HG03097 (cell line): ENCODE measurements at regions not wholly inside any gene's neighbourhood (a gene's known extent, or its start where the extent isn't known, plus 50 kb on each side); places are given as distances from the start of the nearest gene placed in this dataset.

ENCODE experiments used
- ATAC-seq: cut with Tn5 transposase; IDR thresholded peaks from one replicate; pipeline ENCODE4 v1.9.1; 2021; ENCODE audit not compliant: unreplicated experiment, low FRiP score

DNA sequence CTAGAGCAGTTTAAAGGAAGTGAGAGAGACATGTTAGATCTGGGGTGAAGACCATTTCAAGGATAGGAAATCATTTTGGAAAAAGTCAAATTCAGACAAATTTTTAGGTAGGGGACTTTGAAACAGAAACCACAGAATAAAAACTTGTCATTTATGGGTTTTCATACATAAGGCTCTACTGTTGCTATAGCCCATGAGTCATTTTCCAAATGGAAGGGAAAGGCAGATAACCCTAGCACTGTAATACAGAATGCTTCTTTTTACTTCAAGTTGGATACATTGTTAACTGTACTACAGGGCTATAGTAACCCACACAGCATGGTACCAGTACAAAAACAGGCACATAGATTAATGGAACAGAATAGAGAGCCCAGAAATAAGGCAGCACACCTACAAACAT, 455.4 kb downstream of the EBF1 start:
- ATAC-seq = no peak

- ATAC-seq = no peak
Measured at GRCh38 chr5:158643840-158644239, 455.9 kb downstream of the EBF1 start.

- no peak for ATAC-seq
Measured at GRCh38 chr5:158642879-158643278, 456.8 kb downstream of the EBF1 start.

- no peak for ATAC-seq
Measured at GRCh38 chr5:158641016-158641415, 458.7 kb downstream of the EBF1 start.

- no peak for ATAC-seq
Measured at GRCh38 chr5:158640593-158640980, 459.1 kb downstream of the EBF1 start.

GRCh38 chr5:158639881-158640592, 459.7 kb downstream of the EBF1 start:
- no peak for ATAC-seq

DNA sequence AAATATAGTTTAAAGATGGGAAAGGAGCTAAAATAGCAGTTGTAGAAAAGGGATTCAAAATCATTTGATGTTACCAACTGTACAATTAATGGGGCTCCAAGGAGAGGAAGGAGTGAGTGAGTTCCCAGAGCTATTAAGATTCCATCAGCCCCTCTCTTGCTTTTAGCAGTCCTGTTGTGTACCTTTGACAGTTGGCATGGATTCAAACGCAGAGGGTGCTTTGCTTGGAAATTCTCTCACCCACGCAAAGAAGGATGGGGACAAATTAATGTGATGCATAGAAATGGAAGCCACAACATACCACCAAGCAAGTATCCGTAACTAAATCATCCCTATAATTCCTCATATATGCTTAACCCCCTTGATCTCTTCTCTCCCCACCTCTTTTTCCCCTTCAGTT, 461.3 kb downstream of the EBF1 start:
- ATAC-seq = no peak

DNA sequence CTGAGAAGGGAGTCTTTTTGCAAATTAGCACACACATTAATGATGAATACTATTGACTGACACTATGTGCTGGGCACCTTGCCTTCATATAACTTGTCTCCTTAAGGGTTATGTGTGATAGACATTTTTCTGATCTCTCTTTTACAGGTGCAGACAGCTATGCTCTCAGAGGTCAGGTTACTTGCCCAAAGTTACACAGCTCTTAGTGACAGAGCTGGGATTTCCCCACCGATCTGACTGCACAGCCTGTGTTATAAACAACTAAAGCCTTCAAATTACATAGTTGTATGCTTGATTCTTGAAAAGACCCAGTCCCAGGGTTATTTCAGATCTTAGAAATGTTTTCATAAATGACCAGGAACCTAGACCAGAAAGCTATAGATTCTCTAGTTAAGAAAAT, 462.7 kb downstream of the EBF1 start:
- ATAC-seq = no peak

DNA sequence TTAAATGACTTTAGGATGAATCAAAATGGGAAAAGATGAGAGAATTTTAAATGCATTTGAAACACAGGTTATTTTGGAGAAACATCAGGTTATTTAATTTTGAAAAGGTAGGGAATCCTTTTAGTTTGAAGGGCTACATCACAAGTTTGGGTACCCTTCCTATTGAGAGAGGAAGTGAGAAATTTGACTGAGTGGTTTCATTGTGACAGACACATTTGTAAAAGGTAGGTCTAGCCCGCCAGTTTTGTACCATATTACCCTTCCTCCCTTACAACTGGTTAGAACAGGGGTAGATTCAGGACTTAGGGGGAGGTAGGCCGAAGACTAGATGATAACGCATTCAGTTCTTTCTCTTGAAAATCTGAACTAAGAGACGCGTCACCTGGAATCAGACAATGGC, 464.2 kb downstream of the EBF1 start:
- no peak for ATAC-seq

- no peak for ATAC-seq
Measured at GRCh38 chr5:158634714-158635113, 465.0 kb downstream of the EBF1 start.

GRCh38 chr5:158629591-158630312, 470.0 kb downstream of the EBF1 start:
- ATAC-seq = no peak

- ATAC-seq = no peak
Measured at GRCh38 chr5:158626718-158627117, 473.0 kb downstream of the EBF1 start.

GRCh38 chr5:158623971-158624370, 475.7 kb downstream of the EBF1 start:
- no peak for ATAC-seq

DNA sequence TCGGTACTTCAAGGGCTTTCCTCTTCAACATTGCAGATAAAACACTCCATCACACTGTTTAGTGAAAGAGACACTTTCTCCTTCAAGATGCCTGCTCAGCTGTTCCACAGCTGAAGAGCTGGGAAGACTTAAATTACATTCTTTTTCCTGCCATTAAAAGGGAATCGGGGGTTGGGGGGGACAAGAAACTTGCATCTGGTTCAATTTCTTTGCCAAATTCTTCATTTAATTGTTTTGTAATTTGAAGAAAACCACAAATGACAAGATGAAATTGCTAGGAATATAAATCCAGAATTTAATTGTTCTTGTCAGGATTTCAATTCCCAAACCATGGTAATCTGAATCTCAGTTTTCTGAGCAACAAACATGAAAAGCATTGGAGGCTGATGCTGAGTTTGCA, 478.3 kb downstream of the EBF1 start:
- ATAC-seq = no peak

- no peak for ATAC-seq
Measured at GRCh38 chr5:158619083-158619788, 480.5 kb downstream of the EBF1 start.

GRCh38 chr5:158618256-158618655, 481.5 kb downstream of the EBF1 start:
- no peak for ATAC-seq

DNA sequence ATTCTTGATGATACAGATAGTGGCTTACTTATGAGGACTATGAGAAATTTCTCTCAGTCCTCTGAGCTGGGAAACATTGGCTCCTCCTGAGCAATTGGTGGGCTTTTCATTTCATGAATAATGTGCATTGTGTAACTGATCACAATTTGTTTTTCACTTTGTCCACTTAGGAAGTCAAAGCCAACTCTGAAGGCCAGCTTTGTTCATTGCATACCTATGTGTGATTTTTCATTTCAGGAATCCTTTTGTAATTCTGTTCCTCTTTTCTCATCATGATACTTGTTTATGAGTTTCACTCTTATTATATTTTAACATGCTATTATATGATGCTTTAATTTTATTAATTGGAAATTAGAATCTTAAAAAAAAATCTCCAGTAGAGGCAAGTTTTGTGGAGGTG, 483.0 kb downstream of the EBF1 start:
- ATAC-seq = no peak

GRCh38 chr5:158614951-158615350, 484.8 kb downstream of the EBF1 start:
- ATAC-seq = no peak

- no peak for ATAC-seq
Measured at GRCh38 chr5:158611581-158611980, 488.1 kb downstream of the EBF1 start.

GRCh38 chr5:158610051-158610415, 489.7 kb downstream of the EBF1 start:
- ATAC-seq = no peak

GRCh38 chr5:158609333-158610050, 490.2 kb downstream of the EBF1 start:
- ATAC-seq = no peak
